Panc1 (cell line): ENCODE measurements at regions not wholly inside any gene's neighbourhood (a gene's known extent, or its start where the extent isn't known, plus 50 kb on each side); places are given as distances from the start of the nearest gene placed in this dataset.

Source experiments
- ATAC-seq: fragments of 200-7000 bp; cut with Tn5 transposase; 2 replicates; pipeline ENCODE4 v1.9.1; 2020; ENCODE audit warnings: mild to moderate bottlenecking, moderate library complexity
- BruUV-seq: library from RNA; stranded (reverse); fragments of 400-500 nt; replicated peaks from 2 replicates; lab custom pipeline; 2021; lab: Mats Ljungman, UMichigan
- CTCF ChIA-PET: fragments of 300-600 bp; sonication (Branson Sonifier 250); formaldehyde crosslinking; loops from one replicate; lab custom pipeline; 2022; ENCODE audit warnings: antibody characterized with exemption; lab: Charles Lee
- POLR2A ChIA-PET: fragments of 300-600 bp; sonication (Branson Sonifier 250); formaldehyde crosslinking; loops from one replicate; lab custom pipeline; 2022; ENCODE audit warnings: antibody characterized with exemption; lab: Charles Lee
- DNase-seq: peaks from one replicate; pipeline ENCODE4 v3.0.0-alpha.2; 2010; ENCODE audit warnings: low read depth, low spot score
- H3K27ac ChIP-seq: 2 replicates; pipeline ENCODE4 v1.5.1; 2011; ENCODE audit warnings: mild to moderate bottlenecking, low read length, inconsistent platforms
- H3K27me3 ChIP-seq: fragments of 200-500 bp; sonication (Bioruptor generic); 2 replicates; pipeline ENCODE4 v1.6.0; 2014; ENCODE audit warnings: low read length, inconsistent platforms; ENCODE audit not compliant: control insufficient read depth, insufficient read depth
- H3K36me3 ChIP-seq: fragments of 200-500 bp; sonication (Bioruptor generic); 2 replicates; pipeline ENCODE4 v1.5.1; 2014; ENCODE audit warnings: inconsistent platforms, mild to moderate bottlenecking, low read length, moderate library complexity; ENCODE audit not compliant: control insufficient read depth, insufficient read depth
- H3K4me1 ChIP-seq: 2 replicates; pipeline ENCODE4 v1.5.1; 2011; ENCODE audit warnings: inconsistent platforms, mild to moderate bottlenecking, low read length, moderate library complexity; ENCODE audit not compliant: control insufficient read depth, insufficient read depth
- H3K4me3 ChIP-seq, 2 experiments: 2 replicates each; pipeline ENCODE4 v1.5.1; 2011 to 2012; ENCODE audit warnings: low read depth in 2 of 2, low read length in 2 of 2, mild to moderate bottlenecking in 2 of 2, inconsistent platforms in 1 of 2, moderate library complexity in 1 of 2
- H3K9me3 ChIP-seq: fragments of 200-500 bp; sonication (Bioruptor generic); 2 replicates; pipeline ENCODE4 v1.5.1; 2014; ENCODE audit warnings: low read depth, mild to moderate bottlenecking, inconsistent platforms, low read length, moderate library complexity; ENCODE audit not compliant: control insufficient read depth, insufficient read depth
- POLR2AphosphoS5 ChIP-seq: IDR thresholded peaks from 2 replicates; pipeline ENCODE4 v1.6.1; 2012; ENCODE audit warnings: mild to moderate bottlenecking, low read depth, low read length, moderate library complexity
- SIN3A ChIP-seq: IDR thresholded peaks from 2 replicates; pipeline ENCODE4 v1.6.1; 2012; ENCODE audit warnings: low read depth, mild to moderate bottlenecking, low read length, moderate library complexity, borderline replicate concordance; ENCODE audit not compliant: insufficient read depth
- TCF7L2 ChIP-seq: IDR thresholded peaks from 2 replicates; pipeline ENCODE4 v1.6.1; 2011; ENCODE audit warnings: mild to moderate bottlenecking, low read depth, low read length, inconsistent platforms
- in situ Hi-C: cut with HindIII; loops from 2 replicates; pipeline ENCODE4 v1.10.0; 2016; ENCODE audit warnings: low sequenced_read_pairs, low pct_unique_long_range_greater_than_20kb
- intact Hi-C: fragments of 100-400 bp; cut with micrococcal nuclease; formaldehyde crosslinking; loops from one replicate; pipeline ENCODE4 v1.10.0; 2022; ENCODE audit not compliant: unreplicated experiment
- TF ChIP-seq, protein P1 (sequence below): fragments of 450-650 bp; IDR thresholded peaks from 2 replicates; pipeline ENCODE4 v1.5.1; 2017; ENCODE audit warnings: mild to moderate bottlenecking
- TF ChIP-seq, protein P2 (sequence below), 2 experiments: IDR thresholded peaks; 2 replicates each; pipeline ENCODE4 v1.6.1; 2011 to 2012; ENCODE audit warnings: low read depth in 2 of 2, control low read depth in 1 of 2, low read length in 1 of 2, mild to moderate bottlenecking in 1 of 2, moderate library complexity in 1 of 2; ENCODE audit not compliant: insufficient read depth in 1 of 2

DNA sequence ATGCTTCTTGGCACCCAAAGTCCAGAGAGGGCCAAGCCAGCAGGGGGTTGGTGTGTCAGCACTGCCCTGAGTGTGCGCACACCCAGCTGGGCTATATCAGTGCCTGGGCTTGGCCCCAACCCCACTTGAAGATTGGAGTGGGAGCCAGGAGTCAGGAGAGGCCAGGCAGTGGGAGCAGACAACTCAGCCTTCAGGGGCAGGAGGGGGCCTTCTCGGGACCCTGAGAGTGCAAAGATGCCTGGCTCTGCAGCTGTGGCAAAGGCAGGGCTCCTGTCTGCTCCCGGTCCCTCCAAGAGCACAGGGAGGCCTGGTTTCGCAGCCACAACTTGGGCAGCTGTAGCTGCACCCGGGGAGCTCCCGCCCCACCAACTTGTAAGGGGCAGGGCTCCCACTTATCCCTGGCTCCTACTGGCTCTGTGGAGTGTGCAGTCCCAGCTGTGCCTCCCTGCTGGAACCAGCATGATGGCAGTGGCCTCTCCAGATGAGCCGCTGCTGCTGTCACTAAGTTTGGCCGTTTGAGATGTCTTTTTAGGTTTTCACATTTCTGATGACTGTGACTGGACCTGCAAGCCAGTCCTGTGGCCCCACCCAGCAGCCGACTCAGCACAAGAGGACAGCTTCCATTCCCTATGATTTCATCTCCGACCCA is 148.8 kb upstream of the HS6ST1 start:
- in situ Hi-C loops = no loop called here
- CTCF ChIA-PET = no interaction called here
- POLR2A ChIA-PET = no interaction called here

DNA sequence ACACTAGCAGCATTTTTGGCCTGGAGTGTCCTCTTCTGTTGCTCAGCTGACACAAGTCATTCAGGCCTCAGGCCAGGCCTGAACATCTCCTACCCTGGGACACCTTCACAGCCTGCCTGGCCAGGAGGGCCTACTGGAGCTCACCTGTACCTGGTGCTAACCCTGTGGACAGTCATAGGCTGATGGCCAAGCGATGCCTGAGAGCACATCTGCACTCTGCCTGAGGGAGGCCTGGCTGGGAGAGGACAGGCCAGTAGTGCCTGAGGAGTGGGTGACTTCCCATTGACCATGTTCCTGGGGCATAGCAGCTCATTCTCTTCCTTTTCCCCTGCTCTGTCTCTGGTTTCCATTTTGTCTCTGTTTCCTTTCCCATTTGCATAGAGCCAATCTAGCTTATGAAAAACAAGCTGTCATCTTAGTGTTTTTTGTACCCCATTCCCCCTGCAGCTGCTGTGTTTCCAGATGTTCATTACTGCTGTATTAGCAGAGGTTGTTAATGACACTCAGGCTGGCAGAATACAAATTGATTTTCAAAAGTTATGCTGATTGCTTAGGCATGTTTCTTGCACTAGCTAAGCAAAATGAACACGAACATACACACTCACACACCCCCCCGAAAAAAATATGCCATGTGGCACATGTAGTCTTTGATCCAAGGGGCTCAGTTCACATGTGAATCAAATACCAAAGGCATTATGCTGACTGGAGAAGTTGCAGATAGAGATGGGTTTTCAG is 149.7 kb upstream of the HS6ST1 start:
- CTCF ChIA-PET = interaction anchor here (0.6 kb wide), 1 partner anchor 1455 kb away, joined by 3 read pairs; no protein-coding TSS in a partner anchor
- POLR2A ChIA-PET = interaction anchor here (0.6 kb wide), 1 partner anchor 305 kb away, joined by 4 read pairs; no protein-coding TSS in a partner anchor

More for the DNA sequence above, 148.8 kb upstream of the HS6ST1 start:
- TF ChIP-seq SIN3A = no peak
- Histone ChIP-seq H3K27me3 (no peaks in the 10 kb centered on the region), H3K9me3 (peaks cover 10% of the 10 kb centered on the region; the same call in 1 of the 2 replicates), H3K4me3 (no peak overlapping the region), H3K36me3 (no peaks in the 10 kb centered on the region), H3K4me1 (no peaks in the 10 kb centered on the region), H3K27ac (no peak overlapping the region)
- ATAC-seq (no peak), DNase-seq (no peak)
- no TSS peak for BruUV-seq
- intact Hi-C loops = no loop called here

DNA sequence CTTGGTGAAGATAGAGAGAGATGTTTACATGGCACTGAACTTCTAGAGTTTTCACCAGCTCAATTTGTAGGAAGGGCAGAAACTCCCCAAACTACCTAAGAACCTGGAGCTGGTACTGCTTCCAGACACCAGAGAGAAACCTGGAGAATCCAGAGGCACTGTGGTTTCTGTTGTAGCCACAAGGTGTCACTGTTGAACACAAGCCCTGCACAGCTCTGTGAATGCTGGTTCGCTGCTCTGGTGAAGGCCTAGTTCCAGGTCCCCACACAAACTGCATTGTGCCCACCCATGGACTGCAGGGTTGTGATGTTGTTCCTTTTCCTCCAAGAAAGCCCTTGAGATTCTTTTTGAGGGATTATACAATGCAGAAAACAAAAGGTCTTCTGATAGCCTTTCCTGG is 150.5 kb upstream of the HS6ST1 start:
- no peaks in the 10 kb centered on the region for H3K27me3 ChIP-seq
- TF ChIP-seq, protein P1, sequence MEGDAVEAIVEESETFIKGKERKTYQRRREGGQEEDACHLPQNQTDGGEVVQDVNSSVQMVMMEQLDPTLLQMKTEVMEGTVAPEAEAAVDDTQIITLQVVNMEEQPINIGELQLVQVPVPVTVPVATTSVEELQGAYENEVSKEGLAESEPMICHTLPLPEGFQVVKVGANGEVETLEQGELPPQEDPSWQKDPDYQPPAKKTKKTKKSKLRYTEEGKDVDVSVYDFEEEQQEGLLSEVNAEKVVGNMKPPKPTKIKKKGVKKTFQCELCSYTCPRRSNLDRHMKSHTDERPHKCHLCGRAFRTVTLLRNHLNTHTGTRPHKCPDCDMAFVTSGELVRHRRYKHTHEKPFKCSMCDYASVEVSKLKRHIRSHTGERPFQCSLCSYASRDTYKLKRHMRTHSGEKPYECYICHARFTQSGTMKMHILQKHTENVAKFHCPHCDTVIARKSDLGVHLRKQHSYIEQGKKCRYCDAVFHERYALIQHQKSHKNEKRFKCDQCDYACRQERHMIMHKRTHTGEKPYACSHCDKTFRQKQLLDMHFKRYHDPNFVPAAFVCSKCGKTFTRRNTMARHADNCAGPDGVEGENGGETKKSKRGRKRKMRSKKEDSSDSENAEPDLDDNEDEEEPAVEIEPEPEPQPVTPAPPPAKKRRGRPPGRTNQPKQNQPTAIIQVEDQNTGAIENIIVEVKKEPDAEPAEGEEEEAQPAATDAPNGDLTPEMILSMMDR = no peak; the same call in 1 of the 2 replicates
- TF ChIP-seq POLR2AphosphoS5 (no peak), SIN3A (no peak), TCF7L2 (no peak)
- TF ChIP-seq, protein P2, sequence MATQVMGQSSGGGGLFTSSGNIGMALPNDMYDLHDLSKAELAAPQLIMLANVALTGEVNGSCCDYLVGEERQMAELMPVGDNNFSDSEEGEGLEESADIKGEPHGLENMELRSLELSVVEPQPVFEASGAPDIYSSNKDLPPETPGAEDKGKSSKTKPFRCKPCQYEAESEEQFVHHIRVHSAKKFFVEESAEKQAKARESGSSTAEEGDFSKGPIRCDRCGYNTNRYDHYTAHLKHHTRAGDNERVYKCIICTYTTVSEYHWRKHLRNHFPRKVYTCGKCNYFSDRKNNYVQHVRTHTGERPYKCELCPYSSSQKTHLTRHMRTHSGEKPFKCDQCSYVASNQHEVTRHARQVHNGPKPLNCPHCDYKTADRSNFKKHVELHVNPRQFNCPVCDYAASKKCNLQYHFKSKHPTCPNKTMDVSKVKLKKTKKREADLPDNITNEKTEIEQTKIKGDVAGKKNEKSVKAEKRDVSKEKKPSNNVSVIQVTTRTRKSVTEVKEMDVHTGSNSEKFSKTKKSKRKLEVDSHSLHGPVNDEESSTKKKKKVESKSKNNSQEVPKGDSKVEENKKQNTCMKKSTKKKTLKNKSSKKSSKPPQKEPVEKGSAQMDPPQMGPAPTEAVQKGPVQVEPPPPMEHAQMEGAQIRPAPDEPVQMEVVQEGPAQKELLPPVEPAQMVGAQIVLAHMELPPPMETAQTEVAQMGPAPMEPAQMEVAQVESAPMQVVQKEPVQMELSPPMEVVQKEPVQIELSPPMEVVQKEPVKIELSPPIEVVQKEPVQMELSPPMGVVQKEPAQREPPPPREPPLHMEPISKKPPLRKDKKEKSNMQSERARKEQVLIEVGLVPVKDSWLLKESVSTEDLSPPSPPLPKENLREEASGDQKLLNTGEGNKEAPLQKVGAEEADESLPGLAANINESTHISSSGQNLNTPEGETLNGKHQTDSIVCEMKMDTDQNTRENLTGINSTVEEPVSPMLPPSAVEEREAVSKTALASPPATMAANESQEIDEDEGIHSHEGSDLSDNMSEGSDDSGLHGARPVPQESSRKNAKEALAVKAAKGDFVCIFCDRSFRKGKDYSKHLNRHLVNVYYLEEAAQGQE (IDR thresholded peaks at IDR 0.05; ENCODE audit: insufficient read depth in 1 of 2, low read depth in 2 of 2, low read length in 1 of 2) = no peak
- H3K4me3 ChIP-seq = no peak overlapping the region
- H3K27ac ChIP-seq = no peak overlapping the region
- no peaks in the 10 kb centered on the region for H3K4me1 ChIP-seq
- H3K9me3 ChIP-seq = peaks cover 10% of the 10 kb centered on the region; the same call in 1 of the 2 replicates
- ChIA-PET POLR2A (interaction anchor here (0.6 kb wide), 1 partner anchor 304 kb away, joined by 4 read pairs; no protein-coding TSS in a partner anchor), CTCF (interaction anchor here (0.6 kb wide), 1 partner anchor 1454 kb away, joined by 3 read pairs; no protein-coding TSS in a partner anchor)
- no peak for DNase-seq
- intact Hi-C loops (no loop called here), in situ Hi-C loops (no loop called here)
- no peaks in the 10 kb centered on the region for H3K36me3 ChIP-seq
- BruUV-seq = no TSS peak
- no peak for ATAC-seq

More for the DNA sequence above, 149.7 kb upstream of the HS6ST1 start:
- intact Hi-C loops (no loop called here), in situ Hi-C loops (no loop called here)
- H3K9me3 ChIP-seq = peaks cover 10% of the 10 kb centered on the region; the same call in 1 of the 2 replicates
- ATAC-seq = no peak
- H3K4me3 ChIP-seq = no peak overlapping the region
- no TSS peak for BruUV-seq
- H3K4me1 ChIP-seq = no peaks in the 10 kb centered on the region
- no peak for TF ChIP-seq TCF7L2
- no peaks in the 10 kb centered on the region for H3K27me3 ChIP-seq
- no peaks in the 10 kb centered on the region for H3K36me3 ChIP-seq
- no peak for DNase-seq
- H3K27ac ChIP-seq = no peak overlapping the region
